ENCODE measurements at regions not wholly inside any gene's neighbourhood (a gene's known extent, or its start where the extent isn't known, plus 50 kb on each side); places are given as distances from the start of the nearest gene placed in this dataset.
A peak's percentile ranks its signal among the peaks of the same experiment; 100 is the strongest.

GRCh38 chr9:115379719-115380118 lies 261.8 kb upstream of the TNC start:
- no peak for DNase-seq

GRCh38 chr9:115382865-115383264 lies 264.9 kb upstream of the TNC start:
- no peaks in the 10 kb centered on the region for H3K36me3 ChIP-seq (ENCODE audit: control insufficient read depth, insufficient read depth, low read length)
- peaks cover 10% of the 10 kb centered on the region for H3K9me3 ChIP-seq (ENCODE audit: control insufficient read depth, low read depth, low read length)
- DNase-seq = no peak
- H3K4me1 ChIP-seq (ENCODE audit: control insufficient read depth, insufficient read depth, low read length) = no peaks in the 10 kb centered on the region
- no peak overlapping the region for H3K27ac ChIP-seq (ENCODE audit: low read length)
- no peak overlapping the region for H3K4me3 ChIP-seq (ENCODE audit: low read length)
- no peaks in the 10 kb centered on the region for H3K27me3 ChIP-seq (ENCODE audit: control insufficient read depth, insufficient read depth, low read length)
- WGBS (ENCODE audit: insufficient coverage, low lambda C conversion rate) = no CpG with 5 or more reads among the region's 2 CpGs

More at GRCh38 chr9:115379719-115380118, 261.8 kb upstream of the TNC start:
- peaks cover 3% of the 10 kb centered on the region for H3K9me3 ChIP-seq (ENCODE audit: control insufficient read depth, low read depth, low read length)
- no CpG with 5 or more reads among the region's 3 CpGs for WGBS (ENCODE audit: insufficient coverage, low lambda C conversion rate)
- H3K36me3 ChIP-seq (ENCODE audit: control insufficient read depth, insufficient read depth, low read length) = no peaks in the 10 kb centered on the region
- no peaks in the 10 kb centered on the region for H3K27me3 ChIP-seq (ENCODE audit: control insufficient read depth, insufficient read depth, low read length)
- H3K4me3 ChIP-seq (ENCODE audit: low read length) = no peak overlapping the region
- H3K4me1 ChIP-seq (ENCODE audit: control insufficient read depth, insufficient read depth, low read length) = no peaks in the 10 kb centered on the region
- no peak overlapping the region for H3K27ac ChIP-seq (ENCODE audit: low read length)

GRCh38 chr9:115385383-115386122 lies 267.6 kb upstream of the TNC start:
- no peak for DNase-seq
- Histone ChIP-seq H3K27me3 (ENCODE audit: control insufficient read depth, insufficient read depth, low read length) (no peaks in the 10 kb centered on the region), H3K36me3 (ENCODE audit: control insufficient read depth, insufficient read depth, low read length) (no peaks in the 10 kb centered on the region), H3K4me3 (ENCODE audit: low read length) (no peak overlapping the region), H3K27ac (ENCODE audit: low read length) (no peak overlapping the region), H3K4me1 (ENCODE audit: control insufficient read depth, insufficient read depth, low read length) (no peaks in the 10 kb centered on the region), H3K9me3 (ENCODE audit: control insufficient read depth, low read depth, low read length) (peaks cover 10% of the 10 kb centered on the region)
- no CpG with 5 or more reads among the region's 18 CpGs for WGBS (ENCODE audit: insufficient coverage, low lambda C conversion rate)

GRCh38 chr9:115386963-115387770 lies 269.2 kb upstream of the TNC start:
- DNase-seq = no peak
- Histone ChIP-seq H3K9me3 (ENCODE audit: control insufficient read depth, low read depth, low read length) (peaks cover 10% of the 10 kb centered on the region), H3K4me1 (ENCODE audit: control insufficient read depth, insufficient read depth, low read length) (no peaks in the 10 kb centered on the region), H3K4me3 (ENCODE audit: low read length) (no peak overlapping the region), H3K36me3 (ENCODE audit: control insufficient read depth, insufficient read depth, low read length) (no peaks in the 10 kb centered on the region), H3K27me3 (ENCODE audit: control insufficient read depth, insufficient read depth, low read length) (no peaks in the 10 kb centered on the region), H3K27ac (ENCODE audit: low read length) (no peak overlapping the region)
- 85% methylated on average over 2 of the region's 2 CpGs for WGBS (ENCODE audit: insufficient coverage, low lambda C conversion rate)

GRCh38 chr9:115391168-115391825 lies 273.3 kb upstream of the TNC start:
- no peaks in the 10 kb centered on the region for H3K27me3 ChIP-seq (ENCODE audit: control insufficient read depth, insufficient read depth, low read length)
- H3K4me3 ChIP-seq (ENCODE audit: low read length) = no peak overlapping the region
- H3K4me1 ChIP-seq (ENCODE audit: control insufficient read depth, insufficient read depth, low read length) = peaks cover 1% of the 10 kb centered on the region
- WGBS (ENCODE audit: insufficient coverage, low lambda C conversion rate) = 100% methylated on average over 2 of the region's 4 CpGs
- H3K36me3 ChIP-seq (ENCODE audit: control insufficient read depth, insufficient read depth, low read length) = no peaks in the 10 kb centered on the region
- H3K9me3 ChIP-seq (ENCODE audit: control insufficient read depth, low read depth, low read length) = no peaks in the 10 kb centered on the region
- no peak for DNase-seq
- H3K27ac ChIP-seq (ENCODE audit: low read length) = no peak overlapping the region

GRCh38 chr9:115393976-115394775 lies 276.2 kb upstream of the TNC start:
- no peaks in the 10 kb centered on the region for H3K36me3 ChIP-seq (ENCODE audit: control insufficient read depth, insufficient read depth, low read length)
- H3K4me3 ChIP-seq (ENCODE audit: low read length) = no peak overlapping the region
- no peaks in the 10 kb centered on the region for H3K27me3 ChIP-seq (ENCODE audit: control insufficient read depth, insufficient read depth, low read length)
- H3K9me3 ChIP-seq (ENCODE audit: control insufficient read depth, low read depth, low read length) = no peaks in the 10 kb centered on the region
- 92% methylated on average over 2 of the region's 7 CpGs for WGBS (ENCODE audit: insufficient coverage, low lambda C conversion rate)
- no peak overlapping the region for H3K27ac ChIP-seq (ENCODE audit: low read length)
- H3K4me1 ChIP-seq (ENCODE audit: control insufficient read depth, insufficient read depth, low read length) = peaks cover 5% of the 10 kb centered on the region
- no peak for DNase-seq

- no peaks in the 10 kb centered on the region for H3K36me3 ChIP-seq (ENCODE audit: control insufficient read depth, insufficient read depth, low read length)
- H3K9me3 ChIP-seq (ENCODE audit: control insufficient read depth, low read depth, low read length) = no peaks in the 10 kb centered on the region
- H3K27me3 ChIP-seq (ENCODE audit: control insufficient read depth, insufficient read depth, low read length) = no peaks in the 10 kb centered on the region
- H3K4me1 ChIP-seq (ENCODE audit: control insufficient read depth, insufficient read depth, low read length) = peaks cover 5% of the 10 kb centered on the region
- H3K4me3 ChIP-seq (ENCODE audit: low read length) = no peak overlapping the region
- no CpG with 5 or more reads among the region's 1 CpG for WGBS (ENCODE audit: insufficient coverage, low lambda C conversion rate)
- H3K27ac ChIP-seq (ENCODE audit: low read length) = no peak overlapping the region
- DNase-seq = peak in 1 of 2 donors; percentile 19
Measured at GRCh38 chr9:115395511-115396021, 277.6 kb upstream of the TNC start.

GRCh38 chr9:115396071-115396529 lies 278.1 kb upstream of the TNC start:
- Histone ChIP-seq H3K27ac (ENCODE audit: low read length) (no peak overlapping the region), H3K27me3 (ENCODE audit: control insufficient read depth, insufficient read depth, low read length) (no peaks in the 10 kb centered on the region), H3K36me3 (ENCODE audit: control insufficient read depth, insufficient read depth, low read length) (no peaks in the 10 kb centered on the region), H3K4me1 (ENCODE audit: control insufficient read depth, insufficient read depth, low read length) (peaks cover 5% of the 10 kb centered on the region), H3K4me3 (ENCODE audit: low read length) (no peak overlapping the region), H3K9me3 (ENCODE audit: control insufficient read depth, low read depth, low read length) (no peaks in the 10 kb centered on the region)
- no peak for DNase-seq

- Histone ChIP-seq H3K4me1 (ENCODE audit: control insufficient read depth, insufficient read depth, low read length) (peaks cover 5% of the 10 kb centered on the region), H3K9me3 (ENCODE audit: control insufficient read depth, low read depth, low read length) (no peaks in the 10 kb centered on the region), H3K27me3 (ENCODE audit: control insufficient read depth, insufficient read depth, low read length) (no peaks in the 10 kb centered on the region), H3K27ac (ENCODE audit: low read length) (no peak overlapping the region), H3K4me3 (ENCODE audit: low read length) (no peak overlapping the region), H3K36me3 (ENCODE audit: control insufficient read depth, insufficient read depth, low read length) (no peaks in the 10 kb centered on the region)
- no peak for DNase-seq
- no CpG with 5 or more reads among the region's 4 CpGs for WGBS (ENCODE audit: insufficient coverage, low lambda C conversion rate)
Measured at GRCh38 chr9:115397591-115398312, 279.8 kb upstream of the TNC start.

Data from large intestine (tissue), 3 donors.